PFSK-1 (cell line): ENCODE measurements at regions not wholly inside any gene's neighbourhood (a gene's known extent, or its start where the extent isn't known, plus 50 kb on each side); places are given as distances from the start of the nearest gene placed in this dataset.

Source experiments
- FOXP2 ChIP-seq: optimal IDR thresholded peaks from 2 replicates; pipeline ENCODE3; 2011; ENCODE audit warnings: borderline replicate concordance, control low read depth, inconsistent platforms; ENCODE audit not compliant: insufficient read depth; ENCODE audit errors: extremely low read length, extremely low read depth
- POLR2AphosphoS5 ChIP-seq: IDR thresholded peaks from 2 replicates; pipeline ENCODE4 v1.6.1; 2012; ENCODE audit warnings: low read depth, mild to moderate bottlenecking, control low read depth, low read length, moderate library complexity
- SIN3A ChIP-seq: IDR thresholded peaks from 2 replicates; pipeline ENCODE4 v1.6.1; 2012; ENCODE audit warnings: mild to moderate bottlenecking, low read length, moderate library complexity, borderline replicate concordance; ENCODE audit not compliant: insufficient read depth
- TAF1 ChIP-seq: IDR thresholded peaks from 2 replicates; pipeline ENCODE4 v1.6.1; 2012; ENCODE audit warnings: low read length, control low read depth, borderline replicate concordance; ENCODE audit not compliant: insufficient read depth
- TF ChIP-seq, protein P1 (sequence below), 2 experiments: IDR thresholded peaks; 2 replicates each; pipeline versions ENCODE4 v1.6.1 to v1.8.0; 2011 to 2012; ENCODE audit warnings: low read depth in 2 of 2, low read length in 2 of 2, control low read depth in 1 of 2, inconsistent platforms in 1 of 2, mild to moderate bottlenecking in 1 of 2, moderate library complexity in 1 of 2; ENCODE audit not compliant: insufficient read depth in 1 of 2

DNA sequence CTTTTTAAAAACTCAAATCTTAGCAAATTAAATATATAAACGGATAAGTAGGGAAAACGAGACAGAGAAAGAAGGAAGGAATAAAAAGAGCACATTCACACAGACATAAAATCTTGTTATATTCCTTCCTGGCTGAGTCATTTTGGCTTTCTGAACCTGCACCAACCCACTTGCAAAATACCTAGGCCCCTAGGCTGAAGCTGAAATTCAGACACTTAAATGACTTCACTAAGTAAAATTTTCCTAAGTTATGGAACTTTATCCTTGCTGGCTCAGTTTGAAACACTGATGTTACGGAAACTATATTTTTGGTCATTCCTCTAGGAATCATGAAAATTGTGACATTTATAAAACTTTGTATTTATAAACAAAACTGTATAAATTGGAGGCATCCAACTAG lies 462.8 kb upstream of the NFIA start:
- TF ChIP-seq TAF1 (no peak), POLR2AphosphoS5 (no peak), SIN3A (no peak), FOXP2 (no peak)
- TF ChIP-seq, protein P1, sequence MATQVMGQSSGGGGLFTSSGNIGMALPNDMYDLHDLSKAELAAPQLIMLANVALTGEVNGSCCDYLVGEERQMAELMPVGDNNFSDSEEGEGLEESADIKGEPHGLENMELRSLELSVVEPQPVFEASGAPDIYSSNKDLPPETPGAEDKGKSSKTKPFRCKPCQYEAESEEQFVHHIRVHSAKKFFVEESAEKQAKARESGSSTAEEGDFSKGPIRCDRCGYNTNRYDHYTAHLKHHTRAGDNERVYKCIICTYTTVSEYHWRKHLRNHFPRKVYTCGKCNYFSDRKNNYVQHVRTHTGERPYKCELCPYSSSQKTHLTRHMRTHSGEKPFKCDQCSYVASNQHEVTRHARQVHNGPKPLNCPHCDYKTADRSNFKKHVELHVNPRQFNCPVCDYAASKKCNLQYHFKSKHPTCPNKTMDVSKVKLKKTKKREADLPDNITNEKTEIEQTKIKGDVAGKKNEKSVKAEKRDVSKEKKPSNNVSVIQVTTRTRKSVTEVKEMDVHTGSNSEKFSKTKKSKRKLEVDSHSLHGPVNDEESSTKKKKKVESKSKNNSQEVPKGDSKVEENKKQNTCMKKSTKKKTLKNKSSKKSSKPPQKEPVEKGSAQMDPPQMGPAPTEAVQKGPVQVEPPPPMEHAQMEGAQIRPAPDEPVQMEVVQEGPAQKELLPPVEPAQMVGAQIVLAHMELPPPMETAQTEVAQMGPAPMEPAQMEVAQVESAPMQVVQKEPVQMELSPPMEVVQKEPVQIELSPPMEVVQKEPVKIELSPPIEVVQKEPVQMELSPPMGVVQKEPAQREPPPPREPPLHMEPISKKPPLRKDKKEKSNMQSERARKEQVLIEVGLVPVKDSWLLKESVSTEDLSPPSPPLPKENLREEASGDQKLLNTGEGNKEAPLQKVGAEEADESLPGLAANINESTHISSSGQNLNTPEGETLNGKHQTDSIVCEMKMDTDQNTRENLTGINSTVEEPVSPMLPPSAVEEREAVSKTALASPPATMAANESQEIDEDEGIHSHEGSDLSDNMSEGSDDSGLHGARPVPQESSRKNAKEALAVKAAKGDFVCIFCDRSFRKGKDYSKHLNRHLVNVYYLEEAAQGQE (IDR thresholded peaks at IDR 0.05; ENCODE audit: insufficient read depth in 1 of 2, low read depth in 2 of 2, low read length in 2 of 2) = no peak
